Sigmoid colon (tissue), 6 donors: ENCODE measurements at regions not wholly inside any gene's neighbourhood (a gene's known extent, or its start where the extent isn't known, plus 50 kb on each side); places are given as distances from the start of the nearest gene placed in this dataset.

Experiments used
- DNase-seq: peaks from one replicate; pipeline ENCODE4 v3.0.0-alpha.2; 2019
- H3K27ac ChIP-seq, 4 donors: fragments of 200-600 bp; sonication (generic); one replicate each; pipeline ENCODE4 v1.5.1; 2016 to 2019; ENCODE audit warnings: mild to moderate bottlenecking in 1 of 4
- H3K27me3 ChIP-seq, 3 donors: fragments of 200-600 bp; sonication (generic); one replicate each; pipeline ENCODE4 v1.5.1; 2019; ENCODE audit warnings: mild to moderate bottlenecking in 1 of 3
- H3K36me3 ChIP-seq, 4 donors: fragments of 200-600 bp; sonication (generic); one replicate each; pipeline ENCODE4 v1.5.1; 2016 to 2019
- H3K4me1 ChIP-seq, 4 donors: fragments of 200-600 bp; sonication (generic); one replicate each; pipeline ENCODE4 v1.5.1; 2017 to 2019
- H3K4me3 ChIP-seq, 4 donors: fragments of 200-600 bp; sonication (generic); one replicate each; pipeline ENCODE4 v1.5.1; 2017 to 2019; ENCODE audit warnings: mild to moderate bottlenecking in 2 of 4, moderate library complexity in 1 of 4
- H3K9me3 ChIP-seq, 4 donors: fragments of 200-600 bp in 3 of 4; sonication (generic) in 3 of 4; one replicate each; pipeline versions ENCODE4 v1.5.1 to v1.6.1; 2013 to 2019
- CTCF ChIP-seq, 4 experiments: fragments of 450-650 bp in 3 of 4; fragments of 200-600 bp in 1 of 4; IDR thresholded peaks; one replicate each; pipeline ENCODE4 v1.5.1; 2016 to 2019; ENCODE audit warnings: antibody characterized with exemption in 4 of 4, mild to moderate bottlenecking in 3 of 4, moderate library complexity in 2 of 4
- EP300 ChIP-seq, 4 donors: sonication (generic); formaldehyde crosslinking; IDR thresholded peaks; one replicate each; pipeline ENCODE4 v1.6.1; 2017; ENCODE audit warnings: antibody characterized with exemption in 4 of 4
- POLR2A ChIP-seq, 2 donors: fragments of 450-650 bp; IDR thresholded peaks; one replicate each; pipeline ENCODE4 v1.6.1; 2016; ENCODE audit warnings: antibody characterized with exemption in 2 of 2, mild to moderate bottlenecking in 2 of 2, moderate library complexity in 2 of 2
- POLR2AphosphoS5 ChIP-seq, 4 donors: sonication (generic); formaldehyde crosslinking; IDR thresholded peaks; one replicate each; pipeline ENCODE4 v1.6.1; 2017; ENCODE audit warnings: antibody characterized with exemption in 4 of 4
- WGBS, 2 donors: extraction: QIAGEN DNeasy Blood & Tissue Kit; methylation state at CpG; one replicate each; pipeline ENCODE4 v1.1.7; 2013; 5-methylcytosine and 5-hydroxymethylcytosine counted together
- intact Hi-C: fragments of 100-400 bp; cut with DNase I; formaldehyde crosslinking; loops from one replicate; pipeline ENCODE4 v1.15.1; 2023
- donor health status: healthy with polysubstance abuse.
- donor health status: healthy.

GRCh38 chr3:43180027-43180426, 74.1 kb upstream of the POMGNT2 start:
- Histone ChIP-seq H3K4me3 (no peak overlapping the region), H3K27me3 (no peaks in the 10 kb centered on the region), H3K36me3 (no peaks in the 10 kb centered on the region), H3K9me3 (no peaks in the 10 kb centered on the region), H3K27ac (no peak overlapping the region), H3K4me1 (peaks cover 0 to 4% (median 0%) of the 10 kb centered on the region in 4 donors)
- DNase-seq = no peak
- intact Hi-C loops = no loop called here
- no peak for TF ChIP-seq POLR2A (IDR thresholded peaks at IDR 0.05)
- 16 to 17% methylated on average over 4 of the region's 4 CpGs for WGBS, 2 donors

- intact Hi-C loops = no loop called here
- 18 to 62% methylated on average over 10 of the region's 10 CpGs for WGBS, 2 donors
- peaks cover 0 to 4% (median 0%) of the 10 kb centered on the region in 4 donors for H3K4me1 ChIP-seq
- TF ChIP-seq EP300 (IDR thresholded peaks at IDR 0.05) (no peak), CTCF (IDR thresholded peaks at IDR 0.05) (no peak), POLR2A (IDR thresholded peaks at IDR 0.05) (no peak), POLR2AphosphoS5 (IDR thresholded peaks at IDR 0.05) (no peak)
- no peaks in the 10 kb centered on the region for H3K36me3 ChIP-seq
- no peak overlapping the region for H3K27ac ChIP-seq
- H3K27me3 ChIP-seq = no peaks in the 10 kb centered on the region
- H3K4me3 ChIP-seq = no peak overlapping the region
- DNase-seq = no peak
- H3K9me3 ChIP-seq = peaks cover 0 to 2% (median 0%) of the 10 kb centered on the region in 4 donors
These were observed 73.0 kb upstream of the POMGNT2 start for GRCh38 chr3:43178891-43179366.

- H3K27ac ChIP-seq = no peak overlapping the region
- no peaks in the 10 kb centered on the region for H3K36me3 ChIP-seq
- peaks cover 0 to 4% (median 0%) of the 10 kb centered on the region in 4 donors for H3K4me1 ChIP-seq
- intact Hi-C loops = no loop called here
- DNase-seq = no peak
- no peak for TF ChIP-seq CTCF (IDR thresholded peaks at IDR 0.05)
- TF ChIP-seq POLR2AphosphoS5 (IDR thresholded peaks at IDR 0.05) = no peak
- no peak for TF ChIP-seq EP300 (IDR thresholded peaks at IDR 0.05)
- no peak for TF ChIP-seq POLR2A (IDR thresholded peaks at IDR 0.05)
- WGBS, 2 donors = 90 to 94% methylated on average over 5 of the region's 5 CpGs
- H3K9me3 ChIP-seq = peaks cover 0 to 8% (median 0%) of the 10 kb centered on the region in 4 donors
- H3K27me3 ChIP-seq = no peaks in the 10 kb centered on the region
- no peak overlapping the region for H3K4me3 ChIP-seq
These were observed 71.2 kb upstream of the POMGNT2 start for GRCh38 chr3:43177085-43177484.

GRCh38 chr3:43176666-43177065, 70.8 kb upstream of the POMGNT2 start:
- Histone ChIP-seq H3K27ac (no peak overlapping the region), H3K36me3 (no peaks in the 10 kb centered on the region), H3K27me3 (no peaks in the 10 kb centered on the region), H3K4me1 (peaks cover 0 to 4% (median 0%) of the 10 kb centered on the region in 4 donors), H3K4me3 (no peak overlapping the region), H3K9me3 (peaks cover 0 to 8% (median 0%) of the 10 kb centered on the region in 4 donors)
- intact Hi-C loops = no loop called here
- TF ChIP-seq CTCF (IDR thresholded peaks at IDR 0.05) = no peak
- TF ChIP-seq POLR2AphosphoS5 (IDR thresholded peaks at IDR 0.05) = no peak
- no peak for TF ChIP-seq EP300 (IDR thresholded peaks at IDR 0.05)
- no peak for TF ChIP-seq POLR2A (IDR thresholded peaks at IDR 0.05)
- WGBS, 2 donors = 72 to 92% methylated on average over 4 of the region's 4 CpGs
- DNase-seq = no peak

- Histone ChIP-seq H3K36me3 (no peaks in the 10 kb centered on the region), H3K27me3 (no peaks in the 10 kb centered on the region)
These were observed 69.7 kb upstream of the POMGNT2 start for GRCh38 chr3:43175541-43175940.

GRCh38 chr3:43173949-43174348, 68.1 kb upstream of the POMGNT2 start:
- Histone ChIP-seq H3K9me3 (peaks cover 0 to 8% (median 0%) of the 10 kb centered on the region in 4 donors), H3K27ac (no peak overlapping the region), H3K36me3 (no peaks in the 10 kb centered on the region), H3K4me3 (no peak overlapping the region), H3K4me1 (no peaks in the 10 kb centered on the region), H3K27me3 (no peaks in the 10 kb centered on the region)
- no peak for DNase-seq
- intact Hi-C loops = no loop called here
- TF ChIP-seq POLR2AphosphoS5 (IDR thresholded peaks at IDR 0.05) (no peak), CTCF (IDR thresholded peaks at IDR 0.05) (no peak)

More at GRCh38 chr3:43175541-43175940, 69.7 kb upstream of the POMGNT2 start:
- TF ChIP-seq POLR2A (IDR thresholded peaks at IDR 0.05) (no peak), EP300 (IDR thresholded peaks at IDR 0.05) (no peak)
- no peak for DNase-seq
- peaks cover 0 to 8% (median 0%) of the 10 kb centered on the region in 4 donors for H3K9me3 ChIP-seq
- H3K4me1 ChIP-seq = peaks cover 0 to 3% (median 0%) of the 10 kb centered on the region in 4 donors
- intact Hi-C loops = no loop called here
- no peak overlapping the region for H3K4me3 ChIP-seq
- H3K27ac ChIP-seq = no peak overlapping the region
- WGBS, 2 donors = 91 to 95% methylated on average over 5 of the region's 5 CpGs
